ENCODE measurements at regions not wholly inside any gene's neighbourhood (a gene's known extent, or its start where the extent isn't known, plus 50 kb on each side); places are given as distances from the start of the nearest gene placed in this dataset.

DNA sequence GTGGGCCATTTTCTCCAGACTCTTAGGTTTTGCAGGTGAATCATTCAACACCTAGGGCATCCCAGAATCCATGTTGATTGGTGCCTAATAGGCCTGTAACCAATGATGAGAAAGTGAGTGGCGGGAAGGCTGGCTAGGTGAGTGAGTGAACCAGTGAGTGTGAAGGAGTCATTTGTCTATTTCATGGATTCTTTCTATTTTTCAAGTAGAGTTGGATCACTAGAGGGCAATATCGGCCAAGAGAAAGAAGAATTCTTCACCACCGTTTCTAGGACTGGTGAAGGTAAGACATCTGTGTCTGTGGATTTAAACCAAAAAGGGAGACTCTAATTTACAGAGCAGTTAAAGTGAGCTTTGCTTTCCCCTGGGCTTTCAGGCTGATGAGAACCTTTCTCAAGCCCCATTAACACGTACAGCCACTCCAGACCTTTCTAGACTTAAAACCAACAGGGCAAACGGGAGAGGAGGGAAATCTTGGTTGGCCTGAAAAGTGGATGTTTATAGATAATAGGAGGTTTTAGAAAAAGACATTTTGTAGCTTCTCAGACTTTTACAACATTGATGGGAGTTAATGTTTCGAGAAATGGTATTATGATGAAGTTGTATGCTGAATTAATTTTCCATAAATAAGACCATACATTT, 114.3 kb upstream of the IL12B start:
- Mint-ChIP-seq H3K9me3 (ENCODE audit: unreplicated experiment) (peaks cover 5% of the 10 kb centered on the region), H3K27ac (ENCODE audit: unreplicated experiment) (no peak overlapping the region), H3K36me3 (ENCODE audit: unreplicated experiment) (no peaks in the 10 kb centered on the region), H3K4me1 (ENCODE audit: low read depth, unreplicated experiment) (peaks cover 12% of the 10 kb centered on the region), H3K4me3 (ENCODE audit: unreplicated experiment) (no peak overlapping the region), H3K27me3 (ENCODE audit: unreplicated experiment) (peaks cover 4% of the 10 kb centered on the region)
- TF ChIP-seq, protein P1, sequence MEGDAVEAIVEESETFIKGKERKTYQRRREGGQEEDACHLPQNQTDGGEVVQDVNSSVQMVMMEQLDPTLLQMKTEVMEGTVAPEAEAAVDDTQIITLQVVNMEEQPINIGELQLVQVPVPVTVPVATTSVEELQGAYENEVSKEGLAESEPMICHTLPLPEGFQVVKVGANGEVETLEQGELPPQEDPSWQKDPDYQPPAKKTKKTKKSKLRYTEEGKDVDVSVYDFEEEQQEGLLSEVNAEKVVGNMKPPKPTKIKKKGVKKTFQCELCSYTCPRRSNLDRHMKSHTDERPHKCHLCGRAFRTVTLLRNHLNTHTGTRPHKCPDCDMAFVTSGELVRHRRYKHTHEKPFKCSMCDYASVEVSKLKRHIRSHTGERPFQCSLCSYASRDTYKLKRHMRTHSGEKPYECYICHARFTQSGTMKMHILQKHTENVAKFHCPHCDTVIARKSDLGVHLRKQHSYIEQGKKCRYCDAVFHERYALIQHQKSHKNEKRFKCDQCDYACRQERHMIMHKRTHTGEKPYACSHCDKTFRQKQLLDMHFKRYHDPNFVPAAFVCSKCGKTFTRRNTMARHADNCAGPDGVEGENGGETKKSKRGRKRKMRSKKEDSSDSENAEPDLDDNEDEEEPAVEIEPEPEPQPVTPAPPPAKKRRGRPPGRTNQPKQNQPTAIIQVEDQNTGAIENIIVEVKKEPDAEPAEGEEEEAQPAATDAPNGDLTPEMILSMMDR (IDR thresholded peaks at IDR 0.05; ENCODE audit: partially characterized antibody, unreplicated experiment), result peak; percentile 38
- DNase-seq, result no peak

DNA sequence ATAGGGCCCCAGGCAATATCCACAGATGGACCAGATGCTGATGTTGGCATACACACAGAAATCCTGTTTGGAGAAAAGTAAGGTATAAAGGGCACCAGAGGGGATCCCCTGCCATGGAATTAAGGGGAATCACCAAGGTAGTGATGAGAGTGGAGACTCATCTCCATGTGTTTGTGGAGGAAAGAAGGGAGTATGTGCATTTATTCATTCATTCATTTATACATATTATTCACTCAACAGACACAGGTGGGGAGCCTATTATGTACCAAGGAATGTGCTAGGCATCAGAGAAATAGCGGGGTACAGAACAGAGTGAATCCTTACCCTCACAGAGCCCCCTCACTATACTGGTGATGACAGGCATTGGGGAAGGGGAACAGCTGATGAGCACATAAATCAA, 116.8 kb upstream of the IL12B start:
- Mint-ChIP-seq H3K36me3 (ENCODE audit: unreplicated experiment) (no peaks in the 10 kb centered on the region), H3K27me3 (ENCODE audit: unreplicated experiment) (peaks cover 4% of the 10 kb centered on the region), H3K4me1 (ENCODE audit: low read depth, unreplicated experiment) (peaks cover 9% of the 10 kb centered on the region), H3K9me3 (ENCODE audit: unreplicated experiment) (peaks cover 4% of the 10 kb centered on the region), H3K4me3 (ENCODE audit: unreplicated experiment) (no peak overlapping the region), H3K27ac (ENCODE audit: unreplicated experiment) (no peak overlapping the region)
- TF ChIP-seq, protein P1 (IDR thresholded peaks at IDR 0.05; ENCODE audit: partially characterized antibody, unreplicated experiment), result no peak
- DNase-seq, result no peak

DNA sequence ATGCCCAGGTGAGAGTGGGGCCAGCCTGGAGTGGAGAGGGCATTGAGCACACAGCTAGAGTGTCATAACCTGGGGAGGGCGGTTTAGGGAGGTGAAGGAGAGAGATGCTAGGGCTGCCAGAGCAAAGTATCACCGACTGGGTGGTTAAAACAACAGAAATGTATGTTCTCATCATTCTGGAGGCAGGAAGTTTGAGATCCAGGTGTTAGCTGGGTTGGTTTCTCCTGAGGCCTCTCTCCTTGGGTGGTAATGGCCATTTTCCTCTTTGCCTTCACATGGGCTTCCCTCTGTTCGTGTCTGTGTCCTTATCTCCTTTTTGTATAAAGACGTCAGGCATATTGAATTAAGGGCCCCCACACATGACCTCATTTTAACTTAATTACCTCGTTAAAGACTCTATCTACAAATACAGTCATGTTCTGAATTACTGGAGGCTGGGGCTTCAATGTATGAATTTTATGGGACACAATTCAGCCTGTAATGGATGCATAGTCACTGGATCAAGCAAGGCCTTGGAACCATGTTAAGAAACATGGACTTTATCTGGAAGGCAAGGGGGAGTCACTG, 118.6 kb upstream of the IL12B start:
- DNase-seq, result no peak
- Mint-ChIP-seq H3K27ac (ENCODE audit: unreplicated experiment) (no peak overlapping the region), H3K4me1 (ENCODE audit: low read depth, unreplicated experiment) (peaks cover 3% of the 10 kb centered on the region), H3K9me3 (ENCODE audit: unreplicated experiment) (peaks cover 4% of the 10 kb centered on the region), H3K4me3 (ENCODE audit: unreplicated experiment) (no peak overlapping the region), H3K36me3 (ENCODE audit: unreplicated experiment) (no peaks in the 10 kb centered on the region), H3K27me3 (ENCODE audit: unreplicated experiment) (peaks cover 6% of the 10 kb centered on the region)
- TF ChIP-seq, protein P1 (IDR thresholded peaks at IDR 0.05; ENCODE audit: partially characterized antibody, unreplicated experiment), result no peak

DNA sequence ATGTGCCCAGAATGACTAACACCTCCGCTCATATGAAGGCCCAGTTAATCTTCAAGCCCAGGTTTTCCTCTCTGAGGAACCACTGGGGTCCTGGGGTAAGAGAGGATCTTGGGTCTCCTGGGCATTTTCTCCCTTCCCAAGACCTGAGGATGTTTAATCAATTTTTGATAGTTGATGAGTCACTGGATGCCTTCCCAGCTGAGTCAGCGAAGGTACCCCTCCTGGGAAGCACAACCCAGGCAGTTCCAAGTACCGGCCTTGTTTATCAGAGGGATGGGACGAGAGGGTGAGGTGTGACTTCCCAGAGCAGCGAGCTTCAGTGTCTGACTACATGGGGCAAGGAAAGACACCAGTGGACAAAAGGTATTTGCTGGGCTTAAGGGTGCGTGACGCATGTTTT, 119.6 kb upstream of the IL12B start:
- H3K4me1 Mint-ChIP-seq (ENCODE audit: low read depth, unreplicated experiment), result peaks cover 2% of the 10 kb centered on the region
- H3K27me3 Mint-ChIP-seq (ENCODE audit: unreplicated experiment), result peaks cover 6% of the 10 kb centered on the region
- H3K27ac Mint-ChIP-seq (ENCODE audit: unreplicated experiment), result no peak overlapping the region
- H3K36me3 Mint-ChIP-seq (ENCODE audit: unreplicated experiment), result no peaks in the 10 kb centered on the region
- DNase-seq, result no peak
- peaks cover 4% of the 10 kb centered on the region for H3K9me3 Mint-ChIP-seq (ENCODE audit: unreplicated experiment)
- TF ChIP-seq, protein P1 (IDR thresholded peaks at IDR 0.05; ENCODE audit: partially characterized antibody, unreplicated experiment), result no peak
- H3K4me3 Mint-ChIP-seq (ENCODE audit: unreplicated experiment), result no peak overlapping the region

DNA sequence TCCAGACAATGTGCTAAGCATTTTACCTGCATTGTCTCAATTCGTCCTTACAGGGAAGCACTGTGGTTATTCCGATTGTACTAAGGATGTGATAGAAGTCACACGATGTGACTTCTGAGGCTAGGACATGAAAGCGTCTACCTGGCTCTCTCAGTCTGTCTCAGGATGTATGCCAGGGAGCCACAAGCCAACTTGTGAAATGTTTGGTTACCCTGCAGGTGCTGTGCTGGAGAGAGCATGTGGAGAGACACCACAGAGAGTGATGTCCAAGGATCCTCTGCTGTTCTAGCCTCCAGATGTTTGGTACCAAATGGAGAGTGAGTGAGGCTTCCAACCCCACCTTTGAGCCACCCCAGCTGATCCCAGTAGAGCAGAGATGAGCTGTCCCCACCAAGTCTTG, 120.1 kb upstream of the IL12B start:
- Mint-ChIP-seq H3K27me3 (ENCODE audit: unreplicated experiment) (peaks cover 3% of the 10 kb centered on the region), H3K9me3 (ENCODE audit: unreplicated experiment) (peaks cover 4% of the 10 kb centered on the region), H3K36me3 (ENCODE audit: unreplicated experiment) (no peaks in the 10 kb centered on the region), H3K27ac (ENCODE audit: unreplicated experiment) (no peak overlapping the region), H3K4me3 (ENCODE audit: unreplicated experiment) (no peak overlapping the region), H3K4me1 (ENCODE audit: low read depth, unreplicated experiment) (no peaks in the 10 kb centered on the region)
- TF ChIP-seq, protein P1 (IDR thresholded peaks at IDR 0.05; ENCODE audit: partially characterized antibody, unreplicated experiment), result no peak
- no peak for DNase-seq
